IPS DF 19.7 (cell line): ENCODE measurements at regions not wholly inside any gene's neighbourhood (a gene's known extent, or its start where the extent isn't known, plus 50 kb on each side); places are given as distances from the start of the nearest gene placed in this dataset.
A peak's percentile ranks its signal among the peaks of the same experiment; 100 is the strongest.
"Not testable (repeated sequence)": the region's sequence is repeated elsewhere in the genome, so short reads cannot be mapped to it uniquely, and the experiment has no call there.

Experiments
- DNase-seq: peaks from one replicate; pipeline ENCODE4 v3.0.0-alpha.2; 2013; ENCODE audit warnings: low read depth, low spot score

- no peak for DNase-seq
Observed at GRCh38 chr10:6817770-6818169, 237.7 kb upstream of the PRKCQ start.

DNA sequence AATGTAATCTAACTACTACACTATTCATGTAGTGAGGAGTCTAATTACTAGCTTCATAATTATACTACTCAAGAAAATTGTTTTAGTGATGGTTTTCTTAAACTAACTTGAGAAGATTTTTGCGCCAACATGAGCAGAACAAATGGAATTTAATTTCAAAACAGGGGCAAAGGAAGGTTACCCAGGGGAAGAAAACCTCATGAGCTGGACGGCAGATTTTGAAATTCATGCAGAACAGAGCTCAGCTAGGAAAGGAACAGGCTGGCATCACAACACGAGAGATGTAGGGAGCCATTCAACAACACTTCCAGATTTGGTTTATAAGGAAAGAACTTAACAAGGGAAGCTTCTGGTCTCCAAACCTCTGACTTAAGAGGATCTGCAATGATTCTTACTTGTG lies 235.3 kb upstream of the PRKCQ start:
- DNase-seq: no peak

DNA sequence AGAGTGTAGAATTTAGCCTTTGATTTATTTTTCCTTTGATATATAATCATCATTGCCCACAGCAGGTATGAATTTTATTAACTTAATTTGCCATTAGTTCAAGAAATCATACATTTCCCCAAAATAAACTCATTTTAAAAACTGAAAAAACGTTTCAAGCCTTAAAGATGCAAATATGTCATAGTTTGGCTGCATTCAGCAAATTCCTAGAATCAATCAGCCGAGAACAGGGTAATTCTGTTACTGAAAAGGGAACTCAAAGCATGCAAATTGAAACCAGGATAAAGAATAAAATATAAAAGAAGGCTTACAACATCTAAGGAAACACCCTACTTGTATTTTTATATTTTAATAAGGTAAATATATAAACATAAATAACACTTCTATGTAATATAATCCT lies 233.8 kb upstream of the PRKCQ start:
- no peak for DNase-seq

GRCh38 chr10:6813306-6813705 lies 233.2 kb upstream of the PRKCQ start:
- no peak for DNase-seq

DNA sequence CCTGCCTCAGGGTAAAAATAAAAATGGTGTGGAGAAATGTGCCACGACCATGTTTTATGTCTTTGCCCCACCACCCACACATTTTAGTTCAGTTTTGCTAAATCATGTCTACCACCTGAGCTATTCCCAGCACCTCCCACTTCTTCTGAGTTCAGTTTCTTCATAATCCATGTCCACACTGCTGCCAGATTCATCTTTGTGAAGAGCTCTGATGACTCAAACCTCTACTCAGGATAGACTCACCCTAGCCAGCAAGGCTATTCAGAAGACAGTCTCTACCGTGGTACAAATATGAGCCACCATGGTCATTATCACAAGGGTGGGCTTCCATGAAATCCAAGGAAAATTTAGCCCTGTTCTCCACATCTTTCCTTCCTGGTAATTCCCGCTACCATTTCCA lies 231.1 kb upstream of the PRKCQ start:
- no peak for DNase-seq

DNA sequence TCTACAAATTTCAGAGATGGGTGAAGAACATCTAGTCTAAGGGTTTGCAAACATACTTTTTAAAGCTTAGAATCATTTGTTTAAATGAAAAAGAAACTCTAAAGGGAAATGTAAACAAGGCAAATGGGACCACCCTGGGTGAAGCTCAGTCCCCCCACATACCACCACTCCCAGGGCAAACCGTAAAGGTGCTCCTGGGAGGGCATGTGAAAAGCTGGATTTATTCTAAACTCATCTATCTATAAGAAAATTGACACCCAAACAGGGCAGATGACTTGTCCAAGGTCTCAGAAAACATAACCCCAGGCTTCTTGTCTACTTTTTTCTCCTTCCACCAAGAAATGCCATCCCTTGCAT lies 223.3 kb upstream of the PRKCQ start:
- DNase-seq: no peak

GRCh38 chr10:6802759-6803426 lies 222.8 kb upstream of the PRKCQ start:
- no peak for DNase-seq

DNA sequence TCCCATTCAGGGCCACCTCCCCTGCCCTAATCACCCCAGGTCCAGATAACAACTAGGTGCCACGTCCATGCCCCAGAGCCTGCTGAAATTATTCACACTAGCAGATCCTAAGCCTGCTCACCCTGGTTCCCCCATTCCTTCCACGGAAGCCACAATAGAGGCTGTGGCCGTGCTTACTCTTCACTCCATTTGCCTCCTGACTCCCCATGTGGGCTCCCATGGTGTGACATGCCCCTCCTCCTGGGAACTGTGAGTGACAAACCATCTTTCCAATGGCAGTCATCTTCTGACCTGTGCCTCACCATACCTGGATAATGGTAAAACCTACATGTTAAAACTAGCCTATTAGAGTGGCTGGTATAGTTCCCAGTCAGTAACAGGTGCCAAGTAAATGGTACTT lies 216.2 kb upstream of the PRKCQ start:
- peak; percentile 70 for DNase-seq

- DNase-seq: no peak
Observed at GRCh38 chr10:6795541-6795940, 215.5 kb upstream of the PRKCQ start.

GRCh38 chr10:6794841-6795240 lies 214.8 kb upstream of the PRKCQ start:
- not testable (repeated sequence) for DNase-seq

DNA sequence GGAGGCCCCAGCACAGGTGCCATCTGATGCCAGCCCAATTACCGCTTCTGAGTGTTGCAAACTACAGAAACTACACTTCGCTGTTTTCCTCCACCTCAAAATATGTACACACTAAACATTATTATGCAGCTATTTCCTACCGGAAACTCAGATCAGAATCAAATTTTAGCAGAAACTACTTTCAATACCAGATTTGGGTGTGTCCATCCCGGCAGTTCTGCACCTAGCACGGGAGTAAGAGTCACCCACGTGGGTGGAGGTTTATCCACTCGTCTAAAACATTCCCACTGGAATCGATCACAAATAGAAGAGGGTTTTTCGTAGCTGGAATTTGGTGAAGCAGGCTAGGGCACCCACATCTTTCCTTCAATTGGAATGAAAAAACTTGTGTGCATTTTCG lies 214.4 kb upstream of the PRKCQ start:
- DNase-seq: no peak

- DNase-seq: no peak
Observed at GRCh38 chr10:6788731-6789130, 208.7 kb upstream of the PRKCQ start.

DNA sequence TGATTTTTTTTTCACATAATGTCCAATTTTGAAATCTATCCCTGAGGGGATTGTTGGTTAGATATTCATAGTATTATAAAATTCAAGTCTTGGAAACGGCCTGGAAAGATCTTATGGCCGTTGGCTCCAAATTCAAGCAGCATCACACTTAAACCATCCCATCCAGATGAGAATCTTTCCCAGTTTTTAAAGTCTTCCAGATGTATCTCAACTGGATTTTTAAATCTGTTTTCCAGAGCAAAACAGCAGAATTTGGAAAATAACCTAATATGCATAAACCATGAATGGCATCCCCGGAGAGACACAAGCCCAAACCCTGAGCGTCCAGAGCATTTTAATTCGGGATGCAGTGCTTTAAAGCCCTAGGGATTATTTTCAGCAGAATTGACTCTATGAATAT lies 208.2 kb upstream of the PRKCQ start:
- DNase-seq: no peak

- no peak for DNase-seq
Observed at GRCh38 chr10:6787718-6788117, 207.6 kb upstream of the PRKCQ start.

DNA sequence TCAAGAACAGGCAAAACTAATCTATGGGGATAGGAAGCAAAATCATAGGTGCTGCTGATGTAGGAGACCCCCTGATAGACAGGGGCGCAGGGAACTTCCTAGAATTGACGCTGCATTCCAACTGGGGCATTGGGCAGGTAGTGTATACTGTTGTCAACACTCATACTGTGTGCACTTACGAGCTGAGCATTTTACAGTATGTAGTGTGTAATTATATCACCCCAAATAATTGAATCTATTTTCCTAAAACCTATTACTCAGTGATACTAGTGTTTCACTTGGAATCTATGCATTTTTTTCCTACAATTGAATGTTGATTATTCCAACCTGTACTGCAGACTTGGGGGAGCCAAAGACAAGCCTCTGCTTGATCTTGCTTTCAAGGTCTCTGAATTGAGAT lies 207.0 kb upstream of the PRKCQ start:
- DNase-seq: no peak

GRCh38 chr10:6786579-6787031 lies 206.5 kb upstream of the PRKCQ start:
- no peak for DNase-seq

DNA sequence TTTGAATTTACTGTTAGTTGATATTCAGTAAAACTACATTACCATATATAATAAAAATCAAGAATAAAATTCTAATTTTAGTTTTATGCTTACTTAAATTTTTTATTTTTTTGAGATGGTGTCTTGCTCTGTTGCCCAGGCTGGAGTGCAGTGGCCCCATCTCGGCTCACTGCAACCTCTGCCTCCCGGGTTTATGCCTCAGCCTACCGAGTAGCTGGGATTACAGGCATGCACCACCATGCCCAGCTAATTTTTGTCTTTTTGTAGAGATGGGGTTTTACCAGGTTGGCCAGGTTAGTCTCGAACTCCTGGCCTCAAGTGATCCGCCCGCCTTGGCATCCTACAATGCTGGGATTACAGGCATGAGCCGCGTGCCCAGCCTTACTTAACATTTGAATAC lies 204.4 kb upstream of the PRKCQ start:
- DNase-seq: not testable (repeated sequence)

DNA sequence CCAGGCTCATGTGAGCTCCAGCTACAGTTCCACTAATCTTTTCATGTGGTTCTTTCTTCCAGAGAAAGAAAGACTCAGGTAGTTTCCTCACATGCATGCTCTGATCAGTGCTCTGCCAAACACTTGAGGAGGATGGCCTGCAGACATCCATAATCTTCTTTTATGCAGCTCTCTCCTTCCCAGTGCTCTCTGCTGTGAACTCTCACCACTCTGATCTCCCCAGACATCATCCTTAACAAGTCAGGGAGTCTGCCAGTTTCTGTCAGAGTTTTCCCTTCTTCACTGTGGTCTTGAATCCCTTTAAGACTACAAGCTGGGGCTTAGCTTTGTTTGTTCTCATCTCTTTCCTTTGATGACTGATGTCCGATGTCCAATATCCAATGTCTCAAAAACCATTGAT lies 203.4 kb upstream of the PRKCQ start:
- DNase-seq: no peak

GRCh38 chr10:6782378-6782777 lies 202.3 kb upstream of the PRKCQ start:
- no peak for DNase-seq

DNA sequence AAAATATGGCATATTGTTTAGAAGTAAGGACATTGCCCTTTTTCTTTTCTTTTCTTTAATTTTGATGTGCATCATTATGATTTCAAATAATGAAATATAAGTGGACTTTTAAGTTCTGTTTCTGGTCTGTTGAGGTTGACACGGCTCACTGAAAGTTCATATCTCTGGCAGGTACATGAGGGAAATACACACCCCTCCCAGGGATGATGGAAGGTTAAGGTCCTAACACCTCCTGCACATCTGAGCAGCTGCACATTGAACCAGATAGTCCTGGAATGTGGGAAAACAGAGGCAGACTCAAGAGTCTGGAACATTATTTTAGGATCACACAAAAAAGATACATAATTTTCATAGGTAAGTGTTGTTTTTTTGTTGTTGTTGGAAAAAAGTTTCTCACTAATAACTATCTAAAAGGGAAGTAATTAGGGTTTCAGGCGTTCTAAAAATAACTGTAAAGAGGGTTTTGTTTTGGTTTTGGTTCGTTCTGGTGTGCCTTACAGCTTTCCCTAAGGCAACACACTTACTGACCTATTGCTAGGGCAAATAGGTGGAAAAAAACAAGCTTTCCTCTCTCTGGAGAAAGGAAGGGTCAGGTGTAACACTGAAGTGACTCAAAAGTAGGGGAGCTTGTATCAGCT lies 201.2 kb upstream of the PRKCQ start:
- no peak for DNase-seq

DNA sequence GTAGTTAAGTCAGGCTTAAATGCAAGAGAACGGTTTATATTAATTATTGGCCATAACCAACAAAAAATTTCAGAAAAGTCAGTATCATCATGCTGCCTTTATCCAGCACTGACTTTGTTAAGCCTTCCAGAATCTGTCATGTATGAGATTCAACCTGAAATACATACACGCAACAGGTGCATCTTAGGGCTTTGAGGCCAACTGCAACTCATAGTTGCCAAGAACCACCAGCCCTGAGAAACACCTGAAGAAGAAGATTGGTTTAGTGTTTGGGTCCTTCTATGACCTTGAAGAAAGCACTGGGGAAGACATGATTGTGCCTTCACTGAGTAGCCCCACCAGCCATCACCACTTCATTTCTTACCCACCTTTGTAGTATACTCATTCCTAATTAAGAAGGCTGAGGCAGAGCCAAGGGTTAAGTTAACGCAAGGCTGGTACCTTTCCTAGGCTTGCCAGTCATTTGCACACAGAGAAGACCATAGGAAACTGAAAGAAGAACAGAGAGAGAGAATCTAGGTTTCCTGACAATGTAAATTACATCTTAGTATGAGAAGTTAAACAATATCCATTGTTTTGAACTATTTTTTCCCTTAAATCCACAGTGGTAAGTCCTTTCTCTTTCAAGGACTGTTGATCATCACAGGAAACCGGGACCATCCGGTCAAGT lies 200.1 kb upstream of the PRKCQ start:
- DNase-seq: no peak

DNA sequence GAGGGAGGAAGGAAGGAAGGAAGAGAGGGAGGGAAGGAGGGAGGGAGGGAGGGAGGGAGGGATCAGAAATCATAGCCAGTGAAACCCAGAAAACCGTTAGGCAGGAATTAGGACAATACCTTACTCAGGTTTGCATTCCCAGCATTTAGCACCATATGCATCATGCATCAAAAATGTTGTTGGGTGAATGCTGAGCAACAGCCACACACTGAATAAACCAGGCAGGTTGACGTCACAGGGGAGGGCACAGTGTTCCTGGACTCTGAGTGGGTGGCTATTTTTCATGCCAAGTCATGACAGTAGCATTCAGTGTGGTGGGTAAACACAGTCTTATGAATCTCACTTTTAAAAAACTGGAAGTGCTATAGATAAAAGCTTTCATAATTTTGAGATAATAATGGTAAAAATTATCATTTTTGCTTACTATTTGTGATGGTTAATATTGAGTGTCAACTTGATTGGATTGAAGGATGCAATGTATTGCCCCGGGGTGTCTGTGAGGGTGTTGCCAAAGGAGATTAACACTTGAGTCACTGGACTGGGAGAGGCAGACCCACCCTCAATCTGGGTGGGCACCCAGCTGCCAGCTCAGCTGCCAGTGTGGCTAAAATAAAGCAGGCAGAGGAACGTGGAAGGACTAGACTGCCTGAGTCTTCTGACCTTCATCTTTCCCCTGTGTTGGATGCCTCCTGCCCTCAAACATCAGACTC lies 199.1 kb upstream of the PRKCQ start:
- DNase-seq: no peak

DNA sequence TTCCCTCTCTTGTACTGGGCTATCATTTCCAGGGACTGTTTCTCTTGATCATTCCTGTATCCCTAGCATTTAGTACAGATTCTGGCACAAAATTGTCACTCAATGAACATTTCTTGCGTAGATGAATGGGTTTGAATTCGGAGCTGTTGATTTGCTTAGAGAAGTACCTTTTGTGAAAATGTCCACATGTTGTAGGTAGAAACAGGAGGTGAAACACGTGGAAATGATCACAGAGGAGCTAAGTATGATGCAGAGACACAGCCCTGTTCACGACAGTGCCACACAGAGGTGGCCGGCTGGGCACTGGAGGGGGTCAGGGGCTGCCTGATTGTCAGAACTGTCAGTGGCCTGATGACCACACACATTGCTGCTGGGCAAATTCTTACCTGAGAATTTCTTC lies 196.1 kb upstream of the PRKCQ start:
- DNase-seq: no peak
